WTC11 (cell line): ENCODE measurements at regions not wholly inside any gene's neighbourhood (a gene's known extent, or its start where the extent isn't known, plus 50 kb on each side); places are given as distances from the start of the nearest gene placed in this dataset.
A peak's percentile ranks its signal among the peaks of the same experiment; 100 is the strongest.

Source experiments
- CBFB ChIP-seq: sonication (generic); formaldehyde crosslinking; IDR thresholded peaks from 2 replicates; pipeline ENCODE4 v1.8.1; 2022; ENCODE audit warnings: mild to moderate bottlenecking, low read depth, missing genetic modification reagents
- GABPB1 ChIP-seq: sonication (generic); formaldehyde crosslinking; IDR thresholded peaks from 2 replicates; pipeline ENCODE4 v1.8.1; 2023; ENCODE audit warnings: mild to moderate bottlenecking, missing genetic modification reagents
- JAZF1 ChIP-seq: fragments of 250-450 bp; sonication (Bioruptor Pico); IDR thresholded peaks from 2 replicates; pipeline ENCODE4 v1.9.0; 2021; ENCODE audit warnings: moderate library complexity, mild to moderate bottlenecking, inconsistent platforms
- KAT7 ChIP-seq: sonication (generic); formaldehyde crosslinking; IDR thresholded peaks from 2 replicates; pipeline ENCODE4 v1.8.1; 2023; ENCODE audit warnings: missing genetic modification reagents, mild to moderate bottlenecking, borderline replicate concordance
- MXD4 ChIP-seq: fragments of 250-450 bp; sonication (Bioruptor Pico); IDR thresholded peaks from 2 replicates; pipeline ENCODE4 v1.8.0; 2021; ENCODE audit warnings: mild to moderate bottlenecking, moderate library complexity, borderline replicate concordance
- NFYB ChIP-seq: sonication (generic); formaldehyde crosslinking; conservative IDR thresholded peaks from 2 replicates; pipeline ENCODE4 v1.8.0; 2022; ENCODE audit warnings: low read depth, missing genetic modification reagents
- SMAD4 ChIP-seq: sonication (generic); formaldehyde crosslinking; IDR thresholded peaks from 2 replicates; pipeline ENCODE4 v1.8.0; 2022; ENCODE audit warnings: mild to moderate bottlenecking, missing genetic modification reagents
- SOX15 ChIP-seq: fragments of 250-450 bp; sonication (Bioruptor Pico); IDR thresholded peaks from 2 replicates; pipeline ENCODE4 v1.9.0; 2021; ENCODE audit warnings: mild to moderate bottlenecking
- SP1 ChIP-seq: sonication (generic); formaldehyde crosslinking; conservative IDR thresholded peaks from 2 replicates; pipeline ENCODE4 v1.8.1; 2022; ENCODE audit warnings: missing genetic modification reagents
- TEAD1 ChIP-seq: sonication (generic); formaldehyde crosslinking; IDR thresholded peaks from 2 replicates; pipeline ENCODE4 v1.8.0; 2022; ENCODE audit warnings: mild to moderate bottlenecking, missing genetic modification reagents
- USF2 ChIP-seq: sonication (generic); formaldehyde crosslinking; IDR thresholded peaks from 2 replicates; pipeline ENCODE4 v1.8.1; 2023; ENCODE audit warnings: mild to moderate bottlenecking, missing genetic modification reagents, moderate library complexity
- ZBTB21 ChIP-seq: sonication (generic); formaldehyde crosslinking; IDR thresholded peaks from 2 replicates; pipeline ENCODE4 v1.8.1; 2023; ENCODE audit warnings: mild to moderate bottlenecking, missing genetic modification reagents, borderline replicate concordance
- ZMAT4 ChIP-seq: fragments of 250-450 bp; sonication (Bioruptor Pico); IDR thresholded peaks from 2 replicates; pipeline ENCODE4 v1.9.0; 2021; ENCODE audit warnings: mild to moderate bottlenecking
- TF ChIP-seq, protein P1 (sequence below): sonication (generic); formaldehyde crosslinking; IDR thresholded peaks from 2 replicates; pipeline ENCODE4 v1.8.1; 2023; ENCODE audit warnings: mild to moderate bottlenecking, moderate library complexity, missing genetic modification reagents
- TF ChIP-seq, protein P2 (sequence below): sonication (generic); formaldehyde crosslinking; IDR thresholded peaks from 2 replicates; pipeline ENCODE4 v1.8.0; 2022; ENCODE audit warnings: mild to moderate bottlenecking, missing genetic modification reagents
- TF ChIP-seq, protein P3 (sequence below): sonication (generic); formaldehyde crosslinking; IDR thresholded peaks from 2 replicates; pipeline ENCODE4 v1.8.1; 2022; ENCODE audit warnings: low read depth, missing genetic modification reagents, borderline replicate concordance
- TF ChIP-seq, protein P4 (sequence below): sonication (generic); formaldehyde crosslinking; IDR thresholded peaks from 2 replicates; pipeline ENCODE4 v1.8.0; 2022; ENCODE audit warnings: mild to moderate bottlenecking, missing genetic modification reagents
- TF ChIP-seq, protein P5 (sequence below): sonication (generic); formaldehyde crosslinking; IDR thresholded peaks from 2 replicates; pipeline ENCODE4 v1.8.1; 2023; ENCODE audit warnings: mild to moderate bottlenecking, missing genetic modification reagents
- TF ChIP-seq, protein P6 (sequence below): sonication (generic); formaldehyde crosslinking; IDR thresholded peaks from 2 replicates; pipeline ENCODE4 v1.8.1; 2022; ENCODE audit warnings: mild to moderate bottlenecking, missing genetic modification reagents, moderate library complexity, borderline replicate concordance

- TF ChIP-seq, protein P1, sequence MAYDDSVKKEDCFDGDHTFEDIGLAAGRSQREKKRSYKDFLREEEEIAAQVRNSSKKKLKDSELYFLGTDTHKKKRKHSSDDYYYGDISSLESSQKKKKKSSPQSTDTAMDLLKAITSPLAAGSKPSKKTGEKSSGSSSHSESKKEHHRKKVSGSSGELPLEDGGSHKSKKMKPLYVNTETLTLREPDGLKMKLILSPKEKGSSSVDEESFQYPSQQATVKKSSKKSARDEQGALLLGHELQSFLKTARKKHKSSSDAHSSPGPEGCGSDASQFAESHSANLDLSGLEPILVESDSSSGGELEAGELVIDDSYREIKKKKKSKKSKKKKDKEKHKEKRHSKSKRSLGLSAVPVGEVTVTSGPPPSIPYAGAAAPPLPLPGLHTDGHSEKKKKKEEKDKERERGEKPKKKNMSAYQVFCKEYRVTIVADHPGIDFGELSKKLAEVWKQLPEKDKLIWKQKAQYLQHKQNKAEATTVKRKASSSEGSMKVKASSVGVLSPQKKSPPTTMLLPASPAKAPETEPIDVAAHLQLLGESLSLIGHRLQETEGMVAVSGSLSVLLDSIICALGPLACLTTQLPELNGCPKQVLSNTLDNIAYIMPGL = no peak
- TF ChIP-seq, protein P2, sequence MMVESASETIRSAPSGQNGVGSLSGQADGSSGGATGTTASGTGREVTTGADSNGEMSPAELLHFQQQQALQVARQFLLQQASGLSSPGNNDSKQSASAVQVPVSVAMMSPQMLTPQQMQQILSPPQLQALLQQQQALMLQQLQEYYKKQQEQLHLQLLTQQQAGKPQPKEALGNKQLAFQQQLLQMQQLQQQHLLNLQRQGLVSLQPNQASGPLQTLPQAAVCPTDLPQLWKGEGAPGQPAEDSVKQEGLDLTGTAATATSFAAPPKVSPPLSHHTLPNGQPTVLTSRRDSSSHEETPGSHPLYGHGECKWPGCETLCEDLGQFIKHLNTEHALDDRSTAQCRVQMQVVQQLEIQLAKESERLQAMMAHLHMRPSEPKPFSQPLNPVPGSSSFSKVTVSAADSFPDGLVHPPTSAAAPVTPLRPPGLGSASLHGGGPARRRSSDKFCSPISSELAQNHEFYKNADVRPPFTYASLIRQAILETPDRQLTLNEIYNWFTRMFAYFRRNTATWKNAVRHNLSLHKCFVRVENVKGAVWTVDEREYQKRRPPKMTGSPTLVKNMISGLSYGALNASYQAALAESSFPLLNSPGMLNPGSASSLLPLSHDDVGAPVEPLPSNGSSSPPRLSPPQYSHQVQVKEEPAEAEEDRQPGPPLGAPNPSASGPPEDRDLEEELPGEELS = peak; percentile 27; the same call in 1 of the 2 replicates
- TF ChIP-seq, protein P3, sequence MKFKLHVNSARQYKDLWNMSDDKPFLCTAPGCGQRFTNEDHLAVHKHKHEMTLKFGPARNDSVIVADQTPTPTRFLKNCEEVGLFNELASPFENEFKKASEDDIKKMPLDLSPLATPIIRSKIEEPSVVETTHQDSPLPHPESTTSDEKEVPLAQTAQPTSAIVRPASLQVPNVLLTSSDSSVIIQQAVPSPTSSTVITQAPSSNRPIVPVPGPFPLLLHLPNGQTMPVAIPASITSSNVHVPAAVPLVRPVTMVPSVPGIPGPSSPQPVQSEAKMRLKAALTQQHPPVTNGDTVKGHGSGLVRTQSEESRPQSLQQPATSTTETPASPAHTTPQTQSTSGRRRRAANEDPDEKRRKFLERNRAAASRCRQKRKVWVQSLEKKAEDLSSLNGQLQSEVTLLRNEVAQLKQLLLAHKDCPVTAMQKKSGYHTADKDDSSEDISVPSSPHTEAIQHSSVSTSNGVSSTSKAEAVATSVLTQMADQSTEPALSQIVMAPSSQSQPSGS (CRISPR knock-in tag) = no peak
- TF ChIP-seq, protein P4, sequence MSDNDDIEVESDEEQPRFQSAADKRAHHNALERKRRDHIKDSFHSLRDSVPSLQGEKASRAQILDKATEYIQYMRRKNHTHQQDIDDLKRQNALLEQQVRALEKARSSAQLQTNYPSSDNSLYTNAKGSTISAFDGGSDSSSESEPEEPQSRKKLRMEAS (CRISPR knock-in tag) = 0 out of 2 replicates have a peak, but pooled peaks have one; percentile 27
- TF ChIP-seq SP1 (CRISPR knock-in tag) (0 out of 2 replicates have a peak, but pooled peaks have one; percentile 32), USF2 (CRISPR knock-in tag) (no peak), MXD4 (CRISPR knock-in tag) (no peak), ZBTB21 (CRISPR knock-in tag) (peak; percentile 61; the same call in 1 of the 2 replicates), TEAD1 (CRISPR knock-in tag) (peak; percentile 78; the same call in 1 of the 2 replicates), KAT7 (no peak), SOX15 (CRISPR knock-in tag) (no peak), ZMAT4 (CRISPR knock-in tag) (no peak), JAZF1 (CRISPR knock-in tag) (no peak), SMAD4 (CRISPR knock-in tag) (no peak), NFYB (CRISPR knock-in tag) (no peak), CBFB (CRISPR knock-in tag) (no peak), GABPB1 (no peak)
- TF ChIP-seq, protein P5, sequence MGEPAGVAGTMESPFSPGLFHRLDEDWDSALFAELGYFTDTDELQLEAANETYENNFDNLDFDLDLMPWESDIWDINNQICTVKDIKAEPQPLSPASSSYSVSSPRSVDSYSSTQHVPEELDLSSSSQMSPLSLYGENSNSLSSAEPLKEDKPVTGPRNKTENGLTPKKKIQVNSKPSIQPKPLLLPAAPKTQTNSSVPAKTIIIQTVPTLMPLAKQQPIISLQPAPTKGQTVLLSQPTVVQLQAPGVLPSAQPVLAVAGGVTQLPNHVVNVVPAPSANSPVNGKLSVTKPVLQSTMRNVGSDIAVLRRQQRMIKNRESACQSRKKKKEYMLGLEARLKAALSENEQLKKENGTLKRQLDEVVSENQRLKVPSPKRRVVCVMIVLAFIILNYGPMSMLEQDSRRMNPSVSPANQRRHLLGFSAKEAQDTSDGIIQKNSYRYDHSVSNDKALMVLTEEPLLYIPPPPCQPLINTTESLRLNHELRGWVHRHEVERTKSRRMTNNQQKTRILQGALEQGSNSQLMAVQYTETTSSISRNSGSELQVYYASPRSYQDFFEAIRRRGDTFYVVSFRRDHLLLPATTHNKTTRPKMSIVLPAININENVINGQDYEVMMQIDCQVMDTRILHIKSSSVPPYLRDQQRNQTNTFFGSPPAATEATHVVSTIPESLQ (CRISPR knock-in tag) = no peak
- TF ChIP-seq, protein P6, sequence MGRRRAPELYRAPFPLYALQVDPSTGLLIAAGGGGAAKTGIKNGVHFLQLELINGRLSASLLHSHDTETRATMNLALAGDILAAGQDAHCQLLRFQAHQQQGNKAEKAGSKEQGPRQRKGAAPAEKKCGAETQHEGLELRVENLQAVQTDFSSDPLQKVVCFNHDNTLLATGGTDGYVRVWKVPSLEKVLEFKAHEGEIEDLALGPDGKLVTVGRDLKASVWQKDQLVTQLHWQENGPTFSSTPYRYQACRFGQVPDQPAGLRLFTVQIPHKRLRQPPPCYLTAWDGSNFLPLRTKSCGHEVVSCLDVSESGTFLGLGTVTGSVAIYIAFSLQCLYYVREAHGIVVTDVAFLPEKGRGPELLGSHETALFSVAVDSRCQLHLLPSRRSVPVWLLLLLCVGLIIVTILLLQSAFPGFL = no peak
These were observed 142.1 kb upstream of the IPO9 start (continued) for GRCh38 chr1:201686714-201687455.
